ENCODE measurements at regions not wholly inside any gene's neighbourhood (a gene's known extent, or its start where the extent isn't known, plus 50 kb on each side); places are given as distances from the start of the nearest gene placed in this dataset.

DNA sequence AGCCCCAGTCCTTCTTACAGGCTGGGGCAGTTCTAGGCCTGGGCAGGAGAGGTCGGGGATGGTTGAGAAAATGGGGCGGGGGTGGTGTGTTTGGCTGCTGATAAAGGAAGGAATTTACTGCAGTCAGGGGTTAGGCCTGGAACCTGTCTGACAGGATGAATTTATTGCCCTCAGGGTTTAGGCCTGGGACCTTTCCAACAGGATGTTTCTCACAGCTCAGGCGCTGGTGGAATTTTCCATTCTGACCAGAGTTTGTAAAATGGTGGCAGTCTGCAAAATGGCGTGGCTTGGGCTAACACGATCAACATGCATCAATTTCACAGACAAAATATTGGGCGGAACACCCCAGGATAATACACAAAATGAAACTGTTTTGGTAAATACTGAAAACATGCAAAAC lies 83.5 kb upstream of the SPIN4 start:
- Histone ChIP-seq H3K9me3 (ENCODE audit: low read length) (no peaks in the 10 kb centered on the region), H3K36me3 (replicated peaks in 1 of 2; ENCODE audit: control insufficient read depth in 1 of 2, insufficient read depth in 2 of 2, low read length in 2 of 2) (no peaks in the 10 kb centered on the region), H3K4me3 (replicated peaks in 1 of 3; ENCODE audit: insufficient read depth in 1 of 3, low read depth in 2 of 3, low read length in 3 of 3) (no peak overlapping the region), H4K20me1 (ENCODE audit: insufficient read depth, low read length) (no peaks in the 10 kb centered on the region), H3K9ac (ENCODE audit: insufficient read depth, low read depth, low read length) (no peak overlapping the region), H3K4me1 (ENCODE audit: insufficient read depth, low read length) (no peaks in the 10 kb centered on the region), H2AFZ (ENCODE audit: low read length) (no peak overlapping the region), H3K27me3 (ENCODE audit: control insufficient read depth in 1 of 2, insufficient read depth in 2 of 2, low read length in 2 of 2) (no peaks in the 10 kb centered on the region), H3K27ac (ENCODE audit: extremely low read length, insufficient read depth, low read length) (no peak overlapping the region), H3K4me2 (ENCODE audit: low read depth, low read length) (no peak overlapping the region), H3K79me2 (ENCODE audit: insufficient read depth, low read length) (no peaks in the 10 kb centered on the region)
- no peak for DNase-seq (ENCODE audit: low spot score)
- BruUV-seq (replicated peaks) = no TSS peak
- ChIA-PET CTCF (ENCODE audit: low intra/inter-chr PET ratio, low total read pairs) (no interaction called here), POLR2A (no interaction called here)
- WGBS (ENCODE audit: low lambda C conversion rate) = 96% methylated on average over 5 of the region's 6 CpGs
- no peak for ATAC-seq
- intact Hi-C loops (cut with micrococcal nuclease; ENCODE audit: unreplicated experiment) = no loop called here
- FAIRE-seq = no peak
- in situ Hi-C loops (cut with HindIII; ENCODE audit: extremely low pct_ligation_motif_present, low pct_unique_long_range_greater_than_20kb) = no loop called here
- TF ChIP-seq IRF1 (CRISPR knock-in tag; IDR thresholded peaks at IDR 0.05; ENCODE audit: low read depth) (no peak), GZF1 (CRISPR knock-in tag; IDR thresholded peaks at IDR 0.05) (no peak), ATRX (CRISPR knock-in tag; IDR thresholded peaks at IDR 0.05; ENCODE audit: borderline replicate concordance) (no peak), IKZF1 (IDR thresholded peaks at IDR 0.05) (no peak), TCF7L2 (IDR thresholded peaks at IDR 0.05; ENCODE audit: low read depth, low read length) (no peak), TAF15 (IDR thresholded peaks at IDR 0.05; ENCODE audit: low read depth, low read length, poor library complexity, severe bottlenecking) (no peak), NBN (conservative IDR thresholded peaks at IDR 0.05) (no peak), TGIF2 (CRISPR knock-in tag; IDR thresholded peaks at IDR 0.05) (no peak), PATZ1 (CRISPR knock-in tag; IDR thresholded peaks at IDR 0.05) (no peak), SMAD1 (CRISPR knock-in tag; IDR thresholded peaks at IDR 0.05; ENCODE audit: borderline replicate concordance, low read depth) (no peak), TMF1 (CRISPR knock-in tag; IDR thresholded peaks at IDR 0.05; ENCODE audit: low read depth) (no peak), ZNF343 (CRISPR knock-in tag; IDR thresholded peaks at IDR 0.05) (no peak), PHF21A (CRISPR knock-in tag; IDR thresholded peaks at IDR 0.05) (no peak), POLR2AphosphoS5 (IDR thresholded peaks at IDR 0.05; ENCODE audit: low read depth, low read length) (no peak), ZNF124 (CRISPR knock-in tag; IDR thresholded peaks at IDR 0.05) (no peak), ZNF768 (CRISPR knock-in tag; IDR thresholded peaks at IDR 0.05) (no peak), ZNF781 (CRISPR knock-in tag; IDR thresholded peaks at IDR 0.05; ENCODE audit: borderline replicate concordance, not compliant biosample characterization) (no peak)
- TF ChIP-seq, protein P1, sequence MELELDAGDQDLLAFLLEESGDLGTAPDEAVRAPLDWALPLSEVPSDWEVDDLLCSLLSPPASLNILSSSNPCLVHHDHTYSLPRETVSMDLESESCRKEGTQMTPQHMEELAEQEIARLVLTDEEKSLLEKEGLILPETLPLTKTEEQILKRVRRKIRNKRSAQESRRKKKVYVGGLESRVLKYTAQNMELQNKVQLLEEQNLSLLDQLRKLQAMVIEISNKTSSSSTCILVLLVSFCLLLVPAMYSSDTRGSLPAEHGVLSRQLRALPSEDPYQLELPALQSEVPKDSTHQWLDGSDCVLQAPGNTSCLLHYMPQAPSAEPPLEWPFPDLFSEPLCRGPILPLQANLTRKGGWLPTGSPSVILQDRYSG (CRISPR knock-in tag; IDR thresholded peaks at IDR 0.05) = no peak
- TF ChIP-seq, protein P2, sequence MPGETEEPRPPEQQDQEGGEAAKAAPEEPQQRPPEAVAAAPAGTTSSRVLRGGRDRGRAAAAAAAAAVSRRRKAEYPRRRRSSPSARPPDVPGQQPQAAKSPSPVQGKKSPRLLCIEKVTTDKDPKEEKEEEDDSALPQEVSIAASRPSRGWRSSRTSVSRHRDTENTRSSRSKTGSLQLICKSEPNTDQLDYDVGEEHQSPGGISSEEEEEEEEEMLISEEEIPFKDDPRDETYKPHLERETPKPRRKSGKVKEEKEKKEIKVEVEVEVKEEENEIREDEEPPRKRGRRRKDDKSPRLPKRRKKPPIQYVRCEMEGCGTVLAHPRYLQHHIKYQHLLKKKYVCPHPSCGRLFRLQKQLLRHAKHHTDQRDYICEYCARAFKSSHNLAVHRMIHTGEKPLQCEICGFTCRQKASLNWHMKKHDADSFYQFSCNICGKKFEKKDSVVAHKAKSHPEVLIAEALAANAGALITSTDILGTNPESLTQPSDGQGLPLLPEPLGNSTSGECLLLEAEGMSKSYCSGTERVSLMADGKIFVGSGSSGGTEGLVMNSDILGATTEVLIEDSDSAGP (CRISPR knock-in tag; IDR thresholded peaks at IDR 0.05; ENCODE audit: borderline replicate concordance) = no peak
- TF ChIP-seq, protein P3, sequence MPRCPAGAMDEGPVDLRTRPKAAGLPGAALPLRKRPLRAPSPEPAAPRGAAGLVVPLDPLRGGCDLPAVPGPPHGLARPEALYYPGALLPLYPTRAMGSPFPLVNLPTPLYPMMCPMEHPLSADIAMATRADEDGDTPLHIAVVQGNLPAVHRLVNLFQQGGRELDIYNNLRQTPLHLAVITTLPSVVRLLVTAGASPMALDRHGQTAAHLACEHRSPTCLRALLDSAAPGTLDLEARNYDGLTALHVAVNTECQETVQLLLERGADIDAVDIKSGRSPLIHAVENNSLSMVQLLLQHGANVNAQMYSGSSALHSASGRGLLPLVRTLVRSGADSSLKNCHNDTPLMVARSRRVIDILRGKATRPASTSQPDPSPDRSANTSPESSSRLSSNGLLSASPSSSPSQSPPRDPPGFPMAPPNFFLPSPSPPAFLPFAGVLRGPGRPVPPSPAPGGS (CRISPR knock-in tag; IDR thresholded peaks at IDR 0.05) = no peak

Data from HepG2 (cell line).